HL-60/S4 treated with retinoic acid at 250 ng/mL for 4 days and 3 days (cell line): ENCODE measurements at regions not wholly inside any gene's neighbourhood (a gene's known extent, or its start where the extent isn't known, plus 50 kb on each side); places are given as distances from the start of the nearest gene placed in this dataset.
"Not testable (repeated sequence)": the region's sequence is repeated elsewhere in the genome, so short reads cannot be mapped to it uniquely, and the experiment has no call there.

Source experiments
- in situ Hi-C: fragments of 300-500 bp; cut with MboI; formaldehyde crosslinking; loops from 2 replicates; pipeline ENCODE4 v1.7.0; 2022; ENCODE audit warnings: low sequenced_read_pairs

- in situ Hi-C loops, result no loop called here
Measured at GRCh38 chr6:15108383-15108715, 137.5 kb upstream of the JARID2 start.

GRCh38 chr6:15109338-15110090 is 136.4 kb upstream of the JARID2 start:
- in situ Hi-C loops, result no loop called here

GRCh38 chr6:15110726-15111354 is 135.0 kb upstream of the JARID2 start:
- in situ Hi-C loops, result no loop called here

- in situ Hi-C loops, result not testable (repeated sequence)
Measured at GRCh38 chr6:15111576-15111975, 134.3 kb upstream of the JARID2 start.

GRCh38 chr6:15113587-15113986 is 132.3 kb upstream of the JARID2 start:
- in situ Hi-C loops, result no loop called here

GRCh38 chr6:15114061-15114460 is 131.8 kb upstream of the JARID2 start:
- in situ Hi-C loops, result no loop called here

GRCh38 chr6:15116889-15117288 is 129.0 kb upstream of the JARID2 start:
- in situ Hi-C loops, result no loop called here

GRCh38 chr6:15121443-15121842 is 124.4 kb upstream of the JARID2 start:
- in situ Hi-C loops, result no loop called here

- in situ Hi-C loops, result no loop called here
Measured at GRCh38 chr6:15121977-15122550, 123.8 kb upstream of the JARID2 start.

- in situ Hi-C loops, result no loop called here
Measured at GRCh38 chr6:15129887-15130286, 116.0 kb upstream of the JARID2 start.

- in situ Hi-C loops, result no loop called here
Measured at GRCh38 chr6:15131234-15131633, 114.6 kb upstream of the JARID2 start.

GRCh38 chr6:15131651-15132061 is 114.2 kb upstream of the JARID2 start:
- in situ Hi-C loops, result no loop called here

GRCh38 chr6:15132167-15132566 is 113.7 kb upstream of the JARID2 start:
- in situ Hi-C loops, result no loop called here

- in situ Hi-C loops, result no loop called here
Measured at GRCh38 chr6:15132854-15133670, 112.8 kb upstream of the JARID2 start.

- in situ Hi-C loops, result no loop called here
Measured at GRCh38 chr6:15137086-15137485, 108.8 kb upstream of the JARID2 start.

GRCh38 chr6:15143086-15143485 is 102.8 kb upstream of the JARID2 start:
- in situ Hi-C loops, result no loop called here

- in situ Hi-C loops, result no loop called here
Measured at GRCh38 chr6:15143540-15143939, 102.3 kb upstream of the JARID2 start.

- in situ Hi-C loops, result no loop called here
Measured at GRCh38 chr6:15145821-15146220, 100.0 kb upstream of the JARID2 start.

GRCh38 chr6:15147827-15148226 is 98.0 kb upstream of the JARID2 start:
- in situ Hi-C loops, result no loop called here

GRCh38 chr6:15148356-15148946 is 97.4 kb upstream of the JARID2 start:
- in situ Hi-C loops, result no loop called here

GRCh38 chr6:15150207-15150606 is 95.7 kb upstream of the JARID2 start:
- in situ Hi-C loops, result no loop called here
